Cardiac fibroblast (primary cell): ENCODE measurements at regions not wholly inside any gene's neighbourhood (a gene's known extent, or its start where the extent isn't known, plus 50 kb on each side); places are given as distances from the start of the nearest gene placed in this dataset.
A peak's percentile ranks its signal among the peaks of the same experiment; 100 is the strongest.

Experiments used
- DNase-seq, 2 donors: peaks; one replicate each; pipeline versions ENCODE4 v3.0.0 to v3.0.0-alpha.2; 2010; ENCODE audit warnings: low read depth in 2 of 2
- H3K4me3 ChIP-seq, 2 donors: replicated peaks in 1 of 2; 1 replicate in 1 of 2; 2 replicates in 1 of 2; pipeline ENCODE4 v1.5.1; 2011; ENCODE audit warnings: low read depth in 2 of 2, low read length in 2 of 2, mild to moderate bottlenecking in 2 of 2, moderate library complexity in 1 of 2
- CTCF ChIP-seq: IDR thresholded peaks from one replicate; pipeline ENCODE4 v1.5.1; 2011; ENCODE audit warnings: low read depth, mild to moderate bottlenecking, low read length, inconsistent platforms

- no peak for TF ChIP-seq CTCF
- no peak overlapping the region for H3K4me3 ChIP-seq
- DNase-seq: peak; percentile 85 to 96
These were observed 77.8 kb upstream of the RFC3 start for GRCh38 chr13:33740134-33740538.

GRCh38 chr13:33742321-33742720, 75.6 kb upstream of the RFC3 start:
- no peak for TF ChIP-seq CTCF
- no peak overlapping the region for H3K4me3 ChIP-seq
- DNase-seq: no peak

- H3K4me3 ChIP-seq: no peak overlapping the region
- TF ChIP-seq CTCF: no peak
- peak in 1 of 2 donors; percentile 34 for DNase-seq
These were observed 74.2 kb upstream of the RFC3 start for GRCh38 chr13:33743438-33744368.

GRCh38 chr13:33744589-33745369, 73.2 kb upstream of the RFC3 start:
- no peak overlapping the region for H3K4me3 ChIP-seq
- no peak for TF ChIP-seq CTCF
- DNase-seq: peak in 1 of 2 donors; percentile 42

- TF ChIP-seq CTCF: no peak
- DNase-seq: no peak
- no peak overlapping the region for H3K4me3 ChIP-seq
These were observed 72.3 kb upstream of the RFC3 start for GRCh38 chr13:33745370-33746324.

GRCh38 chr13:33746867-33747266, 71.1 kb upstream of the RFC3 start:
- no peak for DNase-seq
- no peak for TF ChIP-seq CTCF
- H3K4me3 ChIP-seq: no peak overlapping the region
